Activated CD8-positive, alpha-beta T cell treated with anti-CD3 and anti-CD28 coated beads for 36 hours (primary cell): ENCODE measurements at regions not wholly inside any gene's neighbourhood (a gene's known extent, or its start where the extent isn't known, plus 50 kb on each side); places are given as distances from the start of the nearest gene placed in this dataset.
A peak's percentile ranks its signal among the peaks of the same experiment; 100 is the strongest.

Source experiments
- ATAC-seq: fragments of 200-7000 bp; cut with Tn5 transposase; one replicate; pipeline ENCODE4 v1.10.0; 2021; ENCODE audit warnings: mild to moderate bottlenecking, moderate library complexity
- CTCF ChIA-PET: fragments of 350-600 bp; sonication (Branson Sonifier 250); formaldehyde crosslinking; loops from one replicate; lab custom pipeline; 2021; ENCODE audit warnings: antibody characterized with exemption; lab: Charles Lee
- POLR2A ChIA-PET: fragments of 350-600 bp; sonication (Branson Sonifier 250); formaldehyde crosslinking; loops from one replicate; lab custom pipeline; 2021; ENCODE audit warnings: antibody characterized with exemption; lab: Charles Lee
- DNase-seq: peaks from one replicate; pipeline ENCODE4 v3.0.0-alpha.2; 2020
- H3K27ac Mint-ChIP-seq: one replicate; pipeline ENCODE4 v1.8.0; 2021; ENCODE audit warnings: mild to moderate bottlenecking, mixed read lengths
- H3K27me3 Mint-ChIP-seq: one replicate; pipeline ENCODE4 v1.8.0; 2021; ENCODE audit warnings: mixed read lengths
- H3K36me3 Mint-ChIP-seq: one replicate; pipeline ENCODE4 v1.8.0; 2021; ENCODE audit warnings: low read depth, mixed read lengths
- H3K4me1 Mint-ChIP-seq: one replicate; pipeline ENCODE4 v1.8.0; 2021; ENCODE audit warnings: low read depth, mixed read lengths
- H3K4me3 Mint-ChIP-seq: one replicate; pipeline ENCODE4 v1.8.0; 2021; ENCODE audit warnings: mild to moderate bottlenecking, moderate library complexity, mixed read lengths
- H3K9me3 Mint-ChIP-seq: one replicate; pipeline ENCODE4 v1.8.0; 2021; ENCODE audit warnings: mixed read lengths
- intact Hi-C: fragments of 100-400 bp; cut with micrococcal nuclease; formaldehyde crosslinking; loops from one replicate; pipeline ENCODE4 v1.10.0; 2022
- TF ChIP-seq, protein P1 (sequence below): fragments of 200-600 bp; IDR thresholded peaks from one replicate; pipeline ENCODE4 v1.8.0; 2022; ENCODE audit warnings: antibody characterized with exemption, mild to moderate bottlenecking

DNA sequence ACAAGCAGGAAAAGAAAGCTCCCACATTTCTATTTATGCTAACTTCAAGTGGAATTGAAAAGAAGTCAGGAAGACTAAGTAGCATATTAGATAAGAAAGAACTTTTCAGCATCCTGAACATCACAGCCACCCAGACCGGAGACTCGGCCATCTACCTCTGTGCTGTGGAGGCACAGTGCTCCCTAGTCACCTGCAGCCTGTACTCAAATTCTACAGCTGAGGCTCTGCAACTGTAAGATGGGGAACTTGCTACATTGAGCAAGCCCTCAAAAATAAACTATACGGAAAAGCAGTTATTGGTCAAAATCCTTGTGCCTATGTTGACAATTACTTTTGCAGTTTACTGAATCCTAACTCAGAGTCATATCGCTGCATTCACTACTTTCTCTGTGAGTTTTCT is 361.9 kb downstream of the DAD1 start:
- Mint-ChIP-seq H3K27me3 (no peaks in the 10 kb centered on the region), H3K4me3 (peak overlapping the region; percentile 68), H3K27ac (peak overlapping the region; percentile 75), H3K4me1 (peaks cover 11% of the 10 kb centered on the region), H3K9me3 (no peaks in the 10 kb centered on the region), H3K36me3 (peaks cover 3% of the 10 kb centered on the region)
- intact Hi-C loops = loop anchor here (10.0 kb wide), 1 partner anchor 338 kb away; no protein-coding TSS in a partner anchor
- CTCF ChIA-PET = interaction anchor here (1.5 to 1.6 kb wide), 2 partner anchors 329 to 343 kb away, joined by 3 to 4 read pairs; no protein-coding TSS in a partner anchor
- TF ChIP-seq, protein P1, sequence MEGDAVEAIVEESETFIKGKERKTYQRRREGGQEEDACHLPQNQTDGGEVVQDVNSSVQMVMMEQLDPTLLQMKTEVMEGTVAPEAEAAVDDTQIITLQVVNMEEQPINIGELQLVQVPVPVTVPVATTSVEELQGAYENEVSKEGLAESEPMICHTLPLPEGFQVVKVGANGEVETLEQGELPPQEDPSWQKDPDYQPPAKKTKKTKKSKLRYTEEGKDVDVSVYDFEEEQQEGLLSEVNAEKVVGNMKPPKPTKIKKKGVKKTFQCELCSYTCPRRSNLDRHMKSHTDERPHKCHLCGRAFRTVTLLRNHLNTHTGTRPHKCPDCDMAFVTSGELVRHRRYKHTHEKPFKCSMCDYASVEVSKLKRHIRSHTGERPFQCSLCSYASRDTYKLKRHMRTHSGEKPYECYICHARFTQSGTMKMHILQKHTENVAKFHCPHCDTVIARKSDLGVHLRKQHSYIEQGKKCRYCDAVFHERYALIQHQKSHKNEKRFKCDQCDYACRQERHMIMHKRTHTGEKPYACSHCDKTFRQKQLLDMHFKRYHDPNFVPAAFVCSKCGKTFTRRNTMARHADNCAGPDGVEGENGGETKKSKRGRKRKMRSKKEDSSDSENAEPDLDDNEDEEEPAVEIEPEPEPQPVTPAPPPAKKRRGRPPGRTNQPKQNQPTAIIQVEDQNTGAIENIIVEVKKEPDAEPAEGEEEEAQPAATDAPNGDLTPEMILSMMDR = no peak
- DNase-seq (no peak), ATAC-seq (no peak)
- POLR2A ChIA-PET = interaction anchor here (0.7 to 1.3 kb wide), 3 partner anchors 255 to 315 kb away, joined by 3 to 4 read pairs (median 3); no protein-coding TSS in a partner anchor

DNA sequence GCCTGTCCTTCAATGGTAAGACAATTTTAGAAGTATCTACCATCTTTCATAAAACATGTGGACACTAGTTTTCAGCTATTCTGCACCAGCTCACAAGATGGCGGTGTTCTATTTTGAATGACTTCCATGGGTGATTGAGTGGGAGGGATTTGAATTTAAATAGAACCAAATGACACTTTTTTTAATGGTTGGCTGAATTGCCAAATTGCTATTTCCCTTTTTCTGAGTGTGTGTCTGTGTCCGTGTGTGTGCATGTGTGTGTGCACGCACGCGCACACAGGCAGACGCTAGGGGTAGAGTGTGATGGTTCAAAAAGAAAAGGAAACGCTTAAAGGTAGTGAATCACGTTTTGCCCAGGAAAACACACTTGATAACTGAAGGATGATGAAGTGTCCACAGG is 362.6 kb downstream of the DAD1 start:
- Mint-ChIP-seq H3K9me3 (no peaks in the 10 kb centered on the region), H3K4me3 (peak overlapping the region; percentile 68), H3K27ac (peak overlapping the region; percentile 75), H3K36me3 (peaks cover 3% of the 10 kb centered on the region), H3K4me1 (peaks cover 13% of the 10 kb centered on the region), H3K27me3 (no peaks in the 10 kb centered on the region)
- DNase-seq (peak; percentile 20), ATAC-seq (peak; percentile 66)
- intact Hi-C loops = loop anchor here (10.0 kb wide), 1 partner anchor 338 kb away; no protein-coding TSS in a partner anchor
- TF ChIP-seq, protein P1 = no peak
- POLR2A ChIA-PET = interaction anchor here (1.0 to 1.3 kb wide), 2 partner anchors 296 to 316 kb away, joined by 3 to 4 read pairs; no protein-coding TSS in a partner anchor
- CTCF ChIA-PET = interaction anchor here (1.0 to 1.6 kb wide), 3 partner anchors 25 to 344 kb away, joined by 3 to 4 read pairs (median 3); no protein-coding TSS in a partner anchor

DNA sequence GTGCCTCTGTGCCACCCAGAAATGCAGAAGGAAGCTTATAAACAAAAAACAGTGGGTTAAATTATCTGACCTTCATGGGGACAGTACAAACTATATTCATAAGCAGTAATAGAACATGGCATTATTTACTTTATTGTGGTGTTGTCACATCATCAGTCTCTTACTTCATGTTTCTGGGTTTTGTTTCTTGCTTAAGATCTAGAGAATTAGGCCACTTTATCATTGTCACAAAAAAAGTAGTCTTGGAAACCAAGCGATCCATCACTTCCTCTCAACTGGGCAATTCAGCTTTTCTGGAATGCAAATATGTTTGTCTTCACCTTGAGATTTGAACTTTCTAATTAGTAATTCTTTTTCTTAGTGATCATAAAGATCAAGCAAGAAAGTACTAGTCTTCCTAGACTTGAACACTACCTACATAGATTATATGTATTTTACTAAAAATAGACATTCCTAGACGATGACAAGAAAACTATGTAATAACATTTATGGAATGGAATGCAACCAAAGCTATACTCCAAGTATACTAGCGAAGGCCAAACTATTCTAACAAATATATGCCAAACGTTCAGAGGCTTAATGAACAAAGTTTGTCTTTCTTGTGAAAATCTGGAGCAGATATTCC is 363.4 kb downstream of the DAD1 start:
- POLR2A ChIA-PET = no interaction called here
- DNase-seq = no peak

DNA sequence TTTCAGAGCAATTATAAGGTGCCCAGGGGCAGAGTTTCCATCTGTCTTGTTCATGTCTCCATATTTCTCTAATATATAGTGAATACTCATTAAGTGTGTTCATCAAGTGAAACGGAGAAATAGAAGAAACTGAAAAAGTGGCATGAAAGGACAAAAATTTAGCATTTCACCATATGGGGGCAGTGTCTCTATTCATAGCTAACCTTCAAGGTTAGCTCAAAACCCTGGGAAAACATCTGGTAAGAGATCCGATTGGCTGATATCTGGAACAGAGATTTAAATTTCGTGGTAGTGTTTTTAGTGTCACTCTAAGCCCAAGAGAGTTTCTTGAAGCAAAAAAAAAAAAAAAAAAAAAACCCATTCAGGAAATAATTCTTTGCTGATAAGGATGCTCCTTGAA is 367.5 kb downstream of the DAD1 start:
- Mint-ChIP-seq H3K9me3 (no peaks in the 10 kb centered on the region), H3K27ac (peak overlapping the region; percentile 69), H3K4me3 (peak overlapping the region; percentile 42), H3K4me1 (peaks cover 12% of the 10 kb centered on the region), H3K36me3 (no peaks in the 10 kb centered on the region), H3K27me3 (no peaks in the 10 kb centered on the region)
- POLR2A ChIA-PET = no interaction called here
- ATAC-seq (peak; percentile 39), DNase-seq (no peak)
- intact Hi-C loops = loop anchor here (10.0 kb wide), 1 partner anchor 343 kb away; no protein-coding TSS in a partner anchor
- CTCF ChIA-PET = interaction anchor here (0.6 to 1.7 kb wide), 4 partner anchors 20 to 349 kb away, joined by 3 to 11 read pairs (median 3); no protein-coding TSS in a partner anchor
- TF ChIP-seq, protein P1 = no peak

More for the DNA sequence above, 363.4 kb downstream of the DAD1 start:
- CTCF ChIA-PET = interaction anchor here (1.0 to 1.6 kb wide), 2 partner anchors 25 to 331 kb away, joined by 3 read pairs; no protein-coding TSS in a partner anchor
- Mint-ChIP-seq H3K4me1 (peaks cover 10% of the 10 kb centered on the region), H3K9me3 (no peaks in the 10 kb centered on the region), H3K4me3 (no peak overlapping the region), H3K36me3 (peaks cover 3% of the 10 kb centered on the region), H3K27ac (no peak overlapping the region), H3K27me3 (no peaks in the 10 kb centered on the region)
- TF ChIP-seq, protein P1 = no peak
- no peak for ATAC-seq
- intact Hi-C loops = loop anchor here (10.0 kb wide), 1 partner anchor 339 kb away; no protein-coding TSS in a partner anchor

DNA sequence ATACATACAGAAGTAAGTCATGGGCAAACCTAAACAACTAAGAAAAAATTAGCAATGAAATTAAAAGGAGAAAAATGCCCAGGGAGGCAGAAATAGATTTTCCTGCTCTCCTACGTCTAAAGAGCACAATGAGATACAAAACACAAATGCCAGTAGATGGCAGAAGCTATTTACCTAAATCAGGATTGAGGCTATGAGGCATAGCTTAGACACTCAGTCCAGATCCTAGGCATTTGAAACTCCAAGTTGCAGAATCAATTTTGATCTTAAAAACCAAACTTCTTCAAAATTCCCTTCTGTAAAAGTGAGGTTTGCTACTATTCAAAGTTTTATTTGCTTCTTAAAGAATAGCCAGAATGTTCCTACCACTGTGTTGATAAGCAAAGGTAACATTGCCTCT is 368.6 kb downstream of the DAD1 start:
- POLR2A ChIA-PET = no interaction called here
- H3K27ac Mint-ChIP-seq = no peak overlapping the region
- H3K9me3 Mint-ChIP-seq = no peaks in the 10 kb centered on the region
- CTCF ChIA-PET = no interaction called here
- TF ChIP-seq, protein P1 = no peak
- H3K4me3 Mint-ChIP-seq = no peak overlapping the region
- H3K4me1 Mint-ChIP-seq = peaks cover 12% of the 10 kb centered on the region
- H3K27me3 Mint-ChIP-seq = no peaks in the 10 kb centered on the region
- intact Hi-C loops = loop anchor here (10.0 kb wide), 1 partner anchor 344 kb away; no protein-coding TSS in a partner anchor
- ATAC-seq = no peak
- no peaks in the 10 kb centered on the region for H3K36me3 Mint-ChIP-seq
- DNase-seq = no peak
